ENCODE measurements at regions not wholly inside any gene's neighbourhood (a gene's known extent, or its start where the extent isn't known, plus 50 kb on each side); places are given as distances from the start of the nearest gene placed in this dataset.

DNA sequence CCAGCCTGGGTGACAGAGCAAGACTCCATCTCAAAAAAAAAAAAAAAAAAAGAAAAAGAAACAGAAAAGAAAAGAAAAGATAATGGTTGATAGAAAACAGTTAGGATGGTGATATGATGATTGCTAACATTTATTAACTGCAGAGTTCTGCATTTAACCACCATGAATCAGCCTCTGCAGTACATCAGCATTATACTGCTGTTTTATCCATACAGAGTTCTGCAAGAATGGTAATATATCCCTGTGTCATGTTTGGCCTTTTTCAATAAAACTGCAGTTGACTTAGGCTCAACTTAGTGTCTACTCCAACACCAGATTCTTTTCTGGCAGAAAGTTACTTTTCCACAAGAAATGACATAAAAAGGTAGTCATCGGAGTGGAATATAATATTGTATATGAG lies 62.6 kb downstream of the DUSP6 start:
- ChIA-PET CTCF (no interaction called here), POLR2A (no interaction called here)
- Mint-ChIP-seq H3K4me1 (ENCODE audit: low read depth) (no peaks in the 10 kb centered on the region), H3K4me3 (no peak overlapping the region), H3K9me3 (ENCODE audit: insufficient read depth) (no peaks in the 10 kb centered on the region), H3K27ac (no peak overlapping the region), H3K36me3 (ENCODE audit: low read depth) (no peaks in the 10 kb centered on the region), H3K27me3 (ENCODE audit: low read depth) (no peaks in the 10 kb centered on the region)
- no peak for ATAC-seq
- DNase-seq = no peak

DNA sequence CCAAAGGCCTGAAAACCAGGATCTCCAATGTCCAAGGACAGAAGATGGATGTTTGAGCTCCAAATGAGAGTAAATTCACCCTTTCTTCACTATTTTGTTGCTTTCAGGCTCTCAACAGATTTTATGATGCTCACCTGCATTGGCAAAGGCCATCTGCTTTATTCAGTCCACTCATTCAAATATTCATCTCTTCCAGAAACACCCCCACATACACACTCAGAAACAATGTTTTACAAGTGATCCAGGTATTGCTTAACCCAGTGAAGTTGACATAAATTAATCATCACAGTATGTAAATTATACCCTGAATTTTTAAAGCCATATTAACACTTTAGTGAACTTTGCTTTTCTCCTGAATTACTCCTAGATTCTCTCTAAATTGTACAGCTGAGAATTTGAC lies 63.3 kb downstream of the DUSP6 start:
- no peaks in the 10 kb centered on the region for H3K4me1 Mint-ChIP-seq (ENCODE audit: low read depth)
- CTCF ChIA-PET = interaction anchor here (0.5 kb wide), 1 partner anchor 15 kb away, joined by 3 read pairs; no protein-coding TSS in a partner anchor
- H3K9me3 Mint-ChIP-seq (ENCODE audit: insufficient read depth) = no peaks in the 10 kb centered on the region
- DNase-seq (no peak), ATAC-seq (no peak)
- H3K4me3 Mint-ChIP-seq = no peak overlapping the region
- H3K36me3 Mint-ChIP-seq (ENCODE audit: low read depth) = no peaks in the 10 kb centered on the region
- H3K27me3 Mint-ChIP-seq (ENCODE audit: low read depth) = no peaks in the 10 kb centered on the region
- POLR2A ChIA-PET = no interaction called here
- H3K27ac Mint-ChIP-seq = no peak overlapping the region

DNA sequence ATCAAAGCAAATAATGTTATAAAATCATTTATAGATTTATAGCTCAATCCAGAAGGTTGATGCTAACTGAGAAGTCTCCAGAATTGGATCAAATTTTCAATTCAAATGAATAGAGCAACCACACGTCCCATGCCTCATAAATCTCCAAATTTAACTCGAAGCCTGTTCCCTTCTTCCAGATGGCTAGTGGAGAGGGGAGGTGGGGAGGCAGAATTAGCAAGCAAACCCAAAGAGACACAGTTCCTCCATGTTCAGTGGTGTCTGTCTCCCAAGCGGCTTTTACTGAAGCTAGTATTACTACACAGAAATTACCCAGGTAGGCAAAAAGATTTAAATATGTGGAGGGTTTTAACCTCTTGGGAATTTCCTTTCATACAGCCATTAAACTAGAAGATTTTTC lies 65.8 kb downstream of the DUSP6 start:
- DNase-seq (no peak), ATAC-seq (no peak)
- Mint-ChIP-seq H3K27ac (no peak overlapping the region), H3K36me3 (ENCODE audit: low read depth) (no peaks in the 10 kb centered on the region), H3K4me1 (ENCODE audit: low read depth) (peaks cover 11% of the 10 kb centered on the region), H3K4me3 (no peak overlapping the region), H3K27me3 (ENCODE audit: low read depth) (no peaks in the 10 kb centered on the region), H3K9me3 (ENCODE audit: insufficient read depth) (no peaks in the 10 kb centered on the region)
- POLR2A ChIA-PET = no interaction called here
- CTCF ChIA-PET = interaction anchor here (1.0 kb wide), 1 partner anchor 98 kb away, joined by 3 read pairs; no protein-coding TSS in a partner anchor

DNA sequence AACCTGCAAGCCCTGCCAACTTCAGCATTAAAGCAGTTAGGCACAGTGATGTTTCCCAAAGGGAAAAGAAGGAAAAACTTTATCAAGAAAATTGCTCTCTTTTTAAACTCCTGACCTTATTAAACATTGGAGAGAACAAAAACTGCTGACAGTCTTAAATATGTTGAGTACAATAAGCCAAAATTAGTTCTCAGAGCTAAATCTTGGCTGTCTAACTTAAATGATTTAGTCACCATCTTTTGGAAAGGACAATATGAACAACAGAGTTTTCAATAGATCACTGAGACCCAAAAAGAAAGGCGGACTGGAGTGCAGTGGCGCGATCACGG lies 70.8 kb downstream of the DUSP6 start:
- Mint-ChIP-seq H3K27ac (no peak overlapping the region), H3K4me3 (no peak overlapping the region), H3K36me3 (ENCODE audit: low read depth) (peaks cover 8% of the 10 kb centered on the region), H3K9me3 (ENCODE audit: insufficient read depth) (peaks cover 10% of the 10 kb centered on the region), H3K4me1 (ENCODE audit: low read depth) (peaks cover 26% of the 10 kb centered on the region), H3K27me3 (ENCODE audit: low read depth) (no peaks in the 10 kb centered on the region)
- ATAC-seq = no peak
- DNase-seq = no peak
- CTCF ChIA-PET = interaction anchor here (0.8 to 1.5 kb wide), 4 partner anchors 36 to 64 kb away, joined by 3 to 5 read pairs (median 4); no protein-coding TSS in a partner anchor
- POLR2A ChIA-PET = no interaction called here

DNA sequence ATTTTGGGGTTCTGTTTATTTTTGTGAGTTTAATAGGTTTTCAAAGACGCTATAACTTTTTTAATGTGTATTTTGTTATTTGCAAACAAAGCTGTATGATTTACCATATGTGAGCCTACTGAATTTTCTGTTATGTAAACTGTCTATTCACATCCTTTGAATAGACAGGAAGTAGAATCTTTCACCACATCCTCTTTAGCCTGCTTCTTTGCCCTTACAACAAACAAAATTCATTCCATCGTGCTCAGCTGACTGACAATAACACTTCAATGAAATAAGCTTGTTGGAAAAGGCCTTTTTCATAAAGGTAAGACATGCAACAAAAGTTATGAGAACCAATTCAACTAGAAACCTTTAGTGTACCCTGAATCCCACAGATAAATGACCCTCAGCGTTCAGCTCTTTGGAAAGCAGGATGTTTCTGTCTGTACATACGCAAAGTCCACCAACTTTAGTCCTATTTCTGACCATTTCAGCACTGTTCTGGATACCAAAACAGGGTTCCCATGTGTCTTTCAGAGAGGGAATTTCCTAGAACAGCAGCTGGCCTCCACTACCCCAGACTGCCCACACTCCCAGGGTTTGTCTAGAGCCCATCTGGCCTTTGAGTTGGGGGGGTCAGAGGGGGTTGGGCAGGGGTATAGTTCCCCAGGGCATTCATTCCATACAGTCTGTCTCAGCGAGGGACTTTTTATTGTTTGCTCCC lies 71.3 kb downstream of the DUSP6 start:
- ChIA-PET CTCF (interaction anchor here (0.8 to 1.3 kb wide), 3 partner anchors 36 to 65 kb away, joined by 3 to 4 read pairs (median 3); no protein-coding TSS in a partner anchor), POLR2A (interaction anchor here (0.8 to 1.1 kb wide), 2 partner anchors 34 to 71 kb away, joined by 6 to 7 read pairs; no protein-coding TSS in a partner anchor)
- peaks cover 8% of the 10 kb centered on the region for H3K36me3 Mint-ChIP-seq (ENCODE audit: low read depth)
- no peaks in the 10 kb centered on the region for H3K27me3 Mint-ChIP-seq (ENCODE audit: low read depth)
- H3K27ac Mint-ChIP-seq = peak overlapping the region; percentile 72
- no peak for DNase-seq
- no peak overlapping the region for H3K4me3 Mint-ChIP-seq
- H3K4me1 Mint-ChIP-seq (ENCODE audit: low read depth) = peaks cover 26% of the 10 kb centered on the region
- no peak for ATAC-seq
- H3K9me3 Mint-ChIP-seq (ENCODE audit: insufficient read depth) = peaks cover 10% of the 10 kb centered on the region

DNA sequence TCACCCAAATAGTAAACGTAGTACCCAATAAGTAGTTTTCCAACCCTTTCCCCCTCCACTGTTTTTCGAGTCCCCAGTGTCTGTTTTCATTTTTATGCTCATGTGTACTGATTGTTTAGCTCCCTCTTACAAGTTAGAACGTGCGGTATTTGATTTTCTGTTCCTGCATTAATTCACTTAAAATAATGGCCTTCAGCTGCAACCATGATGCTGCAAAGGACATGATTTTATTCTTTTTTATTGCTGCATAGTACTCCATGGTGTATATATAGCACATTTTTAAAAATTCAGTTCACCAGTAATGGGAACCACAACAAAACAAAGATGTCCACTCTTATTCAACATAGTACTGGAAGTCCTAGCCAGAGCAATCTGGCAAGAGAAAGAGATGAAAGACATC lies 72.8 kb downstream of the DUSP6 start:
- CTCF ChIA-PET = no interaction called here
- H3K27ac Mint-ChIP-seq = no peak overlapping the region

DNA sequence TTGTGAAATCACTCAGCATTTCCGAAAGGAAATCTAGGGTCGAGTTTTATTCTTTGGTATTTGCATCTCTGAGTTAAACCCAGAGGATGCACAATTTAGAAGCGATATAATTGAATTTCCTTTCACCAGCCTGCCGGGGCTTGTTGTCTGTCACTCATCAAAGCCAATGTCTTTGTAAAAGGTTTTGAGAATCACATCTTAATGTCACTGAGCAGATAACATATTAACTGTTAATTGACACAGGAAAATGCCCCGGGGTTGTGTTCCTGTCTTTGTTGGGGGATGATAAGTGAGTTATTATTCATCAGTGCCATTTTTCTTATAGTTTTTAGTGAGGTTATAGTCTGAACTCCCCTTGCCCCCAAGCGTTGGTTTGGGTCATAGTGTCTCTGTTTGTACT lies 73.4 kb downstream of the DUSP6 start:
- CTCF ChIA-PET = no interaction called here
- DNase-seq (no peak), ATAC-seq (no peak)
- Mint-ChIP-seq H3K9me3 (ENCODE audit: insufficient read depth) (peaks cover 10% of the 10 kb centered on the region), H3K4me1 (ENCODE audit: low read depth) (peaks cover 26% of the 10 kb centered on the region), H3K27me3 (ENCODE audit: low read depth) (no peaks in the 10 kb centered on the region), H3K4me3 (no peak overlapping the region), H3K27ac (no peak overlapping the region), H3K36me3 (ENCODE audit: low read depth) (peaks cover 8% of the 10 kb centered on the region)
- POLR2A ChIA-PET = no interaction called here

More for the DNA sequence above, 72.8 kb downstream of the DUSP6 start:
- peaks cover 26% of the 10 kb centered on the region for H3K4me1 Mint-ChIP-seq (ENCODE audit: low read depth)
- DNase-seq (no peak), ATAC-seq (no peak)
- no peaks in the 10 kb centered on the region for H3K27me3 Mint-ChIP-seq (ENCODE audit: low read depth)
- no peak overlapping the region for H3K4me3 Mint-ChIP-seq
- peaks cover 10% of the 10 kb centered on the region for H3K9me3 Mint-ChIP-seq (ENCODE audit: insufficient read depth)
- POLR2A ChIA-PET = no interaction called here
- H3K36me3 Mint-ChIP-seq (ENCODE audit: low read depth) = peaks cover 8% of the 10 kb centered on the region

DNA sequence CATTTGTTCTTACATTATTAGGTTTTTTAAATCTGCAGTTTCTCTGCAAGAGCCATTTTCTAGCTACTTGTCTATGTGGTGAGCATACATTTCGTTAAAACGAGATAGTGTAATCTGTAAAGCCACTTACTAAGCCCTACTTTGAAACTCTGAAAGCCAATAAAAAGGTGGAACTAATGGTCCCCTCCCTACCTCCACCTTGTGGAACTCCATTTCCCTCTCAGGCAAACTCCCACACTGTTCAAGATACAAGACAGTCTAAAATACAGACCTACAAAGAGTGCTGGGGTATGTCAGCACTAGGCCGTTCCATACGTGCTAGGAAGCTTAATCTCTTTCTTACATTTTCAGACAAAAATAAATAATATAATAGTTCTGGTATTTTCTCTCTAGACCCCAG lies 74.1 kb downstream of the DUSP6 start:
- Mint-ChIP-seq H3K4me1 (ENCODE audit: low read depth) (peaks cover 32% of the 10 kb centered on the region), H3K27ac (no peak overlapping the region), H3K9me3 (ENCODE audit: insufficient read depth) (peaks cover 10% of the 10 kb centered on the region), H3K27me3 (ENCODE audit: low read depth) (no peaks in the 10 kb centered on the region), H3K36me3 (ENCODE audit: low read depth) (peaks cover 8% of the 10 kb centered on the region), H3K4me3 (no peak overlapping the region)
- ChIA-PET POLR2A (no interaction called here), CTCF (interaction anchor here (1.0 to 1.7 kb wide), 2 partner anchors 22 to 32 kb away, joined by 3 to 4 read pairs; no protein-coding TSS in a partner anchor)
- ATAC-seq (no peak), DNase-seq (no peak)

DNA sequence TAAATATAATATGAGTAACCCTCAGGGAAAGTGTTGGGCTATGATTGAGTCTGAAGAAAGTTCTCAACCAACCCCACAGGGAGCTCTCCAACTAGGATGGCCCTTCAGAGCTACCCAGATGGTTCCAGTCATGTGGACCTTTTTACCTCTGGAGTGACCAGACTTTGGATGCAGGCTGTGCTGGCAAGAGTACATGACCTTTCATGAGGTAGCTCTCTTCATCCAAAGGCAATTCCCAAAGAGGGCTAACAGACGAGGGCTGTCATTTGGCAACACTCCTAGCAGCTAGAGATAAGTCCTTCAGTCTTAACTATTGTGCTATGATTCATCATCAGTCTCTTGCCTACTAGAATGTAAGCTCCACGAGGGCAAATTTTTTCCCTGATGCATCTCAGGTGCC lies 75.4 kb downstream of the DUSP6 start:
- Mint-ChIP-seq H3K4me1 (ENCODE audit: low read depth) (peaks cover 30% of the 10 kb centered on the region), H3K27me3 (ENCODE audit: low read depth) (no peaks in the 10 kb centered on the region), H3K4me3 (no peak overlapping the region), H3K9me3 (ENCODE audit: insufficient read depth) (peaks cover 10% of the 10 kb centered on the region), H3K36me3 (ENCODE audit: low read depth) (peaks cover 12% of the 10 kb centered on the region), H3K27ac (no peak overlapping the region)
- CTCF ChIA-PET = interaction anchor here (1.0 to 1.7 kb wide), 2 partner anchors 21 to 31 kb away, joined by 3 to 4 read pairs; no protein-coding TSS in a partner anchor
- DNase-seq = no peak
- ATAC-seq = no peak
- POLR2A ChIA-PET = no interaction called here

DNA sequence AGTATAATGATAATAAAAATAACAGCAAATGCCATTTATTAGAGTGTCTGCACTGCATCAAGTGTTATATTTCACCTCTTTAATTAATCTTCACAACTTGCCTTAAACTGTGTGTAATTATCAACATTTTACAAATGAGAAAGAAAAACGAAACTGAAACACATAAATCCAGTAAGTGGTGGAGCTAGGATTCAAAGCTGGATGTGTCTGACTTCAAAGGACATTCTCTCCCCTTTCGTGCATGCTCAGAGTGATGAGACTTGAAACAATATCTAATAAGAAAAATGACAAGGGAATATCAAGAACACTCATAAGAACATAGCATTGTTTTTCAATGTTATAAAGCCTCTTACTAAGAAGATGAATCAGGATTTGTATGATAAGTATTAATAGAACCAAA lies 78.8 kb downstream of the DUSP6 start:
- ATAC-seq (no peak), DNase-seq (no peak)
- CTCF ChIA-PET = no interaction called here
- Mint-ChIP-seq H3K27ac (no peak overlapping the region), H3K4me1 (ENCODE audit: low read depth) (peaks cover 17% of the 10 kb centered on the region), H3K27me3 (ENCODE audit: low read depth) (no peaks in the 10 kb centered on the region), H3K4me3 (no peak overlapping the region), H3K36me3 (ENCODE audit: low read depth) (peaks cover 8% of the 10 kb centered on the region), H3K9me3 (ENCODE audit: insufficient read depth) (peaks cover 6% of the 10 kb centered on the region)
- POLR2A ChIA-PET = no interaction called here

DNA sequence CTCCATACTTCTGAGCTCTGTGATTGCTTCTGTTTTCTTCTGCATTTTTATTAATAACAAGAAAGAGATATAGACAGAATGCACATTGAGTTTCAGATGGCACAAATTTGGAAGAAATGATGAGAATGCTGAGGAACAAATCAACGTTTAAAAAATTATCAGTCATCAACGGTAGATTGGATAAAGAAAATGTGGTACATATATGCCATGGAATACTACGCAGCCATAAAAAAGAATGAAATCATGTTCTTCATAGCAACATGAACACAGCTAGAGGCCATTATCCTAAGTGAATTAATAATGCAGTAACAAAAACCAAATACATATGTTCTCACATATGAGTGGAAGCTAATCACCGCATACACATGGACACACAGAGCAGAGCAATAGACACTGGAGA lies 81.8 kb downstream of the DUSP6 start:
- DNase-seq (no peak), ATAC-seq (no peak)
- Mint-ChIP-seq H3K27ac (no peak overlapping the region), H3K27me3 (ENCODE audit: low read depth) (no peaks in the 10 kb centered on the region), H3K36me3 (ENCODE audit: low read depth) (peaks cover 8% of the 10 kb centered on the region), H3K4me1 (ENCODE audit: low read depth) (peaks cover 13% of the 10 kb centered on the region), H3K4me3 (no peak overlapping the region), H3K9me3 (ENCODE audit: insufficient read depth) (peaks cover 6% of the 10 kb centered on the region)
- POLR2A ChIA-PET = no interaction called here
- CTCF ChIA-PET = no interaction called here

DNA sequence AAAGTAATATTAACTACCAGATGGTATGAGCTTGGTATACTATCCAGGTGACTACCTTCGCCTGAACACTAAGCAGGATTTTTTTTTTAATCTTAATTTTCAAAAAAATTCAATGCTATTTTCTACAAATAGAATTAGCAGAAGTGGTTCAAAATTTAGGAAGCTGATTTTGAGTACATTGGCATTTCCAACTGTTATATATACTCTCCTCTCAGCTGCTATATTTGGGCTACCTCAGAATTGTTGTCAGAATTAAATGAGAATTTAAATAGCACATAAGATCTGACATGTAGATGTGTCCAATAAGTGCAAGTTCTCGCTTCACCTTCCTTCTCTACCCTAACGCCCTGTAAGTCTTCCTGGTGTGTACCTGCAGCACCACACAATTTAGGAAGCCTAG lies 83.1 kb downstream of the DUSP6 start:
- ChIA-PET CTCF (interaction anchor here (1.1 to 1.4 kb wide), 2 partner anchors 8 to 18 kb away, joined by 3 read pairs; no protein-coding TSS in a partner anchor), POLR2A (no interaction called here)
- H3K4me3 Mint-ChIP-seq = no peak overlapping the region
- H3K9me3 Mint-ChIP-seq (ENCODE audit: insufficient read depth) = peaks cover 6% of the 10 kb centered on the region
- no peak for ATAC-seq
- peaks cover 13% of the 10 kb centered on the region for H3K4me1 Mint-ChIP-seq (ENCODE audit: low read depth)
- DNase-seq = no peak
- peaks cover 8% of the 10 kb centered on the region for H3K36me3 Mint-ChIP-seq (ENCODE audit: low read depth)
- no peak overlapping the region for H3K27ac Mint-ChIP-seq
- no peaks in the 10 kb centered on the region for H3K27me3 Mint-ChIP-seq (ENCODE audit: low read depth)

DNA sequence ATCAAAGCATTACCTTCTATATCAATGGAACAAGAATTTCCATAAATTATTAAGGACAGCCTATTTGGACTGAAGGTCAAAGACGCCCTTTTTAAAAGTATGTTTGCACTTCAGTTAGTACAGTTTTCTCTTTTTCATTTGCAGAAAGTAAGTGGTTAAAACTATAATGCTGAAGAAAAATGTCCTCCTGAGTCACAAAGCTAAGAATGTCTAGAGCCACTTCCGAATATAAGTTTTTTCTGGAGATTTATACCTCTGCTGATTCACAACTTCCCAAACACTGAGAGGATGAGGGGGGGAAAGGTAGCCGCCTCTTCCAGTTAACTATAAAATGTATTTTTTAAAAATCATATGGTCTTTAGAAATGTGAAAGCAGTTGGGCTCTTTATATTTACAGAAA lies 84.9 kb downstream of the DUSP6 start:
- ATAC-seq (no peak), DNase-seq (no peak)
- ChIA-PET CTCF (no interaction called here), POLR2A (no interaction called here)
- Mint-ChIP-seq H3K27me3 (ENCODE audit: low read depth) (no peaks in the 10 kb centered on the region), H3K27ac (no peak overlapping the region), H3K4me3 (no peak overlapping the region), H3K4me1 (ENCODE audit: low read depth) (no peaks in the 10 kb centered on the region), H3K9me3 (ENCODE audit: insufficient read depth) (peaks cover 6% of the 10 kb centered on the region), H3K36me3 (ENCODE audit: low read depth) (peaks cover 5% of the 10 kb centered on the region)

All from activated CD8-positive, alpha-beta T cell treated with anti-CD3 and anti-CD28 coated beads, Interleukin-2, amount 10 ng/mL, durations not matched to agents 7 days and 5 days (primary cell).